ENCODE measurements at regions not wholly inside any gene's neighbourhood (a gene's known extent, or its start where the extent isn't known, plus 50 kb on each side); places are given as distances from the start of the nearest gene placed in this dataset.

DNA sequence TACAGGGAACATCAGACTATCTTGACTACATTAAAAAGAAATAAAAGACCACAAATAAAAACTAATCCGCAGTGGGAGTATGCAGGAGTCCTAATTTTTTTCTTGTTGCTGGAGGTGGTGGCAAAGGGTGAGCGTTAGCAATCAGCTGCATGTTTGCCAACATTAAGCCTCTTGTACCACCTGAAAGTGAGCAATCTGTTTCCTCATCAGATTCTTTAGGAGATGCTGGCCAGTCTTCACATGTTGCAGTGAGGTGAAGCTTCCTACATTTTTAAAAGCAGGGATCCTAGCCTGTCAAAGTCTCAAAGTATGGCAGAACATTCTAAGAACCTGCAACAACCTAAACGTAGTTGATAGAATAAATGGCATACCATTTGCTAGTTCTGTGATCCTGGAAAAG is 162.2 kb upstream of the MEF2C start:
- no peak for TF ChIP-seq POLR2A (IDR thresholded peaks at IDR 0.05)
- TF ChIP-seq, protein P1, sequence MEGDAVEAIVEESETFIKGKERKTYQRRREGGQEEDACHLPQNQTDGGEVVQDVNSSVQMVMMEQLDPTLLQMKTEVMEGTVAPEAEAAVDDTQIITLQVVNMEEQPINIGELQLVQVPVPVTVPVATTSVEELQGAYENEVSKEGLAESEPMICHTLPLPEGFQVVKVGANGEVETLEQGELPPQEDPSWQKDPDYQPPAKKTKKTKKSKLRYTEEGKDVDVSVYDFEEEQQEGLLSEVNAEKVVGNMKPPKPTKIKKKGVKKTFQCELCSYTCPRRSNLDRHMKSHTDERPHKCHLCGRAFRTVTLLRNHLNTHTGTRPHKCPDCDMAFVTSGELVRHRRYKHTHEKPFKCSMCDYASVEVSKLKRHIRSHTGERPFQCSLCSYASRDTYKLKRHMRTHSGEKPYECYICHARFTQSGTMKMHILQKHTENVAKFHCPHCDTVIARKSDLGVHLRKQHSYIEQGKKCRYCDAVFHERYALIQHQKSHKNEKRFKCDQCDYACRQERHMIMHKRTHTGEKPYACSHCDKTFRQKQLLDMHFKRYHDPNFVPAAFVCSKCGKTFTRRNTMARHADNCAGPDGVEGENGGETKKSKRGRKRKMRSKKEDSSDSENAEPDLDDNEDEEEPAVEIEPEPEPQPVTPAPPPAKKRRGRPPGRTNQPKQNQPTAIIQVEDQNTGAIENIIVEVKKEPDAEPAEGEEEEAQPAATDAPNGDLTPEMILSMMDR (IDR thresholded peaks at IDR 0.05): no peak

Measured in stomach (tissue), 4 donors.